ENCODE measurements at regions not wholly inside any gene's neighbourhood (a gene's known extent, or its start where the extent isn't known, plus 50 kb on each side); places are given as distances from the start of the nearest gene placed in this dataset.
"Not testable (repeated sequence)": the region's sequence is repeated elsewhere in the genome, so short reads cannot be mapped to it uniquely, and the experiment has no call there.

DNA sequence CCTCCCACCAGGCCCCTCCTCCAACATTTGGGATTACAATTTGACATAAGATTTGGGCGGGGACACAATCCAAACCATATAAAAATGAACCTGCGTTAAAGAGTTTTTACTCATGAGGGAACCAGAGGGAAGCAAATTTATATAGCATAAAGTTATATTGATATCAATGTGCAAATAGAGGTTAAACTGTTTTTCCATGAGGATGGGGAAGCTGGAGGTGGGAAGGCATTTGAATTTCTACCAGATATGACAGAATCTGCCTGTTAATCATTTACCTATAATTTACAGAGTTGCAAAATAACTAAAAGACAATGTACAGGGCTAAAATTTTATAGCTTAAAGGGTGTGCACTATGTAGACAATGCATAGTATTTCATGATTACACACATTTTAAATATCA is 322.0 kb upstream of the FKBP1C start:
- DNase-seq = no peak

DNA sequence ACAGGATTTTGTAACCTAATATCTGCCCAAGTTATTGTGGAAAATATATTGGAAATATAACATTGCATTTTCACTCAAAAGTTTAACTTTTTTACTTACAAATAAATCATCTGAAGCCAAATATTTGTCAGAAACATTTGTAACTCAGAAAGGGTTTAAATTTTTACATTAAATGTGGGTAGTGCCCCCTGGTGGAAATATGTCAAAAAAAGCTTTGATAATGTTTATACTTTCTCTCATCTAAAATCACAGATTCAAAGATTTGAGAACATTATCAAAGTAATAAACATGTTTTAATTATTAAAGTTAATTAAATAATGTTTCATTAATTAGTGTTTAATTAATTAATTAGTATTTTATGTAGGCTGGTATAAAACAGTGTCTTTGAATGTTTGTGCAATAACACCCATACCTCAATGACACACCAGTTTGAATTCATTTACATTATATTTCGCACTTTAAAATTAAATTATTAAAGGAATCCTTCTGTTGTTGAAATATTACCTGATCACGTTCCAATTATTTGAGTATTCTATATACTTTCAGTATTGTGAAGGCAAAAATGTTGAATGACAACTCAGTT is 320.1 kb upstream of the FKBP1C start:
- DNase-seq = peak; percentile 23 to 47

DNA sequence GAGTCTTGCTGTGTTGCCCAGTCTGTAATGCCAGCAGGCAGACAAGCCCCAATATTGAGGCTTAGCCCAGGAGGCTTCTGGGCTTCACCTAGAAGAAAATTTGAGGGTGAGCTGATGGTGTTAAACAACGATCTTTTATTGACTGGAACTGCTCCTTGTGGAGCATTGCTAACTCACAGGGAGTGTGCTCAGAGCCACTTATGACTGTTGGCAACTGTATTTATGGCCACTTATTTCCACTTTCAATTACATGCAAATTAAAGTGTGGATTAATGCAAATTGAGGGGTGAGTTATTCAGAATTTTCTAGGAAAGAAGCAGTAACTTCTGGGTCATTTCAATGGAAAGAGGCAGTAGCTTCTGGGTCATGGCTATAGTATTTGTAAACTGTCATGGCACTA is 317.2 kb upstream of the FKBP1C start:
- no peak for DNase-seq

DNA sequence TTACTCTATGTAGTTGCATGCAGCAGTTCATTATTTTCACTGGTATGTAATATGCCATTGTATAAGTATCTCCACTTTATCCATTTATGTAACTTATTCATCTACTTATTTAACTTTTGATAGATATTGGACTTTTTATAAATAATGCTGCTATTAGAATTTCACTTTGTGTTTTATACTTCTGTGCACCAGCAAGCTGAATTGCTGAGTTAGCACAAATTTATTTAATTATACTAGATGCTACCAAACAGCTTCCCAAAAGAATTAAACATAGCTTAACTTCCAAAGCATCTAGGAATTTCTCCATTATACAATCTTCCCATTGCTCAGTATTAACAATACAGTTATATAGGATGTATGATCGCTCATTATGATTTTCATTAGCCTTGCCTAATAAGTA is 308.0 kb upstream of the FKBP1C start:
- DNase-seq = no peak

DNA sequence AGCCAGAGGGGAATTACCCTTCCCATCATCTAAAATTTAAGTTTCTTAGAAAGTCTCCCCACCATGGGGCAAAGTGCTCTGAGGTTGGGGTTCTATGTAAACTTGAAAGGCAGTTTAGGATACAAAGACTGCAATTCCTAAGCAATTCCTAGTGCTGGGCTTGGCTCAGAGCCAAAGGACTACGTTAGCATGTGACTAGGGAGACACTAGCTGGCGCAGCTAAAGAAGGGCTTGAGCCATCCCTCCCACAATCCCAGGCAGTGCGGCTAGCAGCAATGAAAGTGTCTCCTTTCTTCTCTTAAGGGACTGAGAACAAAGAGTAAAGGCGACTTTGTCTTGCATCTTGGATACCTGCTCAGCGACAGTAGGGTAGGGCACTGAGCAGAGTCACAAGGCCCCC is 306.6 kb upstream of the FKBP1C start:
- no peak for DNase-seq

DNA sequence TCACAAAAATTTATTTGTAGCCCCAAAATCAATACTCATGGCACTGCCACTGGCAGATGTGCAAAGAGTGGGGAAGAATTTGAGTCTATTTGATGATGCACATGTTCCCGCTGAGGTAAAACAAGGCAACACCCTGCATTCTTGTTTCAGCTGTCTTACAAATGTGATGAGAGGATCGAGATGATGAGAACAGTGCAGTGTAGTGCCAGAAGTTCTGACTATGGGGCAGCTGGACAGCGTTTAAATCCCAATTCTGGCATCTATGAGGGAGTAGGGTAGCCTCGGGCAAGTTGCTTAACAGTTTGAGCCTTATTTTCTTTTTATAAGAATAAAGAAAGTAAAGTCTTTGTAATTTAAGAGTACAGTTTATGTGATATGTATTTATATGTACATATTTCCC is 296.7 kb upstream of the FKBP1C start:
- no peak for DNase-seq

DNA sequence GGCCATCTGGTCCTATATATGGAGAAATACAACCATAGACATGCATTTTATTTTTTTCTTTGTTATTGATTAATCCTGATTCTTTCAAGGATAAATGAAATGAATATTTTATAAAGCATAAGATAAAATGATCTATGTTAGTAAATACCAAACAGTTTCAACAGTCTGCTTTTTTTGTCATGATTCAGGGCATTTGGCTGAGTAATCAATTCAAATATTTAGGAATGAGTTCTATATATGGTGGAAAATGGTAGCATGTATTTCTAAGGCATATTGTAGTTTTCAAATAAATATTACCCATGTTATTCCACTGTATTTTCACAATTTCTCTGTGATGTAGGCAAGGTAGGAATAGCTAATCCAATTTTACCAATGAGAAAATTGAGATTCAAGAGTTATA is 287.5 kb upstream of the FKBP1C start:
- no peak for DNase-seq

DNA sequence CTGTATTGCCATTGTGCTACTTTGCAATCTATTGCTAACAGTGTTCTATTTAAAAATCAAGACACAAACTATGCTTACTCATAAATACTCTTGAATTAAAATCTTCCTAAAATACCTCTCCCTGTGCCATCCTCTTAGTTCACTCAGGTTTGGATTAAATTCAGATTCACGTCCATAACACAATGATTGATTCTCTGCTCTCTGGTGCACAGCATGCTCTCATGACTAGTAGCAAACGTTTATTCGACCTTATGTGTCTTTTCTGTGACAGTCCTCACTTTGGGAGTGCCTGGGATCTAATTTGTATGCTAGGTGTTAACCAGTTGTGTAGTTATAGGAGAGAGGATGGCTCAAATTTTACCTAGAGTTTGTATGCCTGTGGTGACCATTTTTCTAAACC is 270.4 kb upstream of the FKBP1C start:
- DNase-seq = peak in 1 of 2 experiments; percentile 12

DNA sequence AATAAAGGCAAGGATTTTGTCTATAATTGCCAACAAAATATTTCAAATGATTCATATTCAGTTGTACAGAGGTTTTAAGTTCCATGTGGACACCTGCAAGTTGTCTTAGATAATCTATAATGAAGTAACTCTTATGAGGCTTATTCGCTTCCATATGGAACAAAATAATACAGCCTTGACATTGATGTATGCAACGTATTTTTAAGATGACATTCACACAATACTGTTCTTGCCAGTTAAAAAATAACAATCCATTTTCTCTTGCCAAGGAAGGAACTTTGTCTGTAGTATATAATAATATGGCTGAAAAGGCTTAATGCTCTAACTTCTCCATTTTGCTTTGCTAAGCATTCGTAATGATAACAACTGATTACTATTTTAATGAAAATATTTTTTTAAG is 269.3 kb upstream of the FKBP1C start:
- no peak for DNase-seq

DNA sequence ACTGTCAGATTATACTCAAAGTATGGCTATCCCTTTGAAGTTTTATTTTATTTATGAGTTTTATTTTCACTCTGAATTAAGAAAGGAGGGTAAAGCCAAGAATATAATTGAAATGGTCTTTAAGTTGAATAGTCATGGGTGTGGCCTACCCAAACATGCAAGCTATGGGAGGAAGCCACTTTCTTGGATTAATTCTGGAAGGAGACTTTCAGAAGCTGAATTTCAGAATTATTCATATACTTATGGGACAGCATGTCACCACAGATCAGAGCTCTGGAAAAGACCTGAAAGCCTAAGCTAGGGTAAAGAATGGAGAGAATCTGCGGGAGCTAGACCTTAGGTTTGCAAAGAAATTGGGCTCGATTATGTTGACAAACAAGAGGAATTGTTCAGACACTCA is 242.4 kb upstream of the FKBP1C start:
- no peak for DNase-seq

DNA sequence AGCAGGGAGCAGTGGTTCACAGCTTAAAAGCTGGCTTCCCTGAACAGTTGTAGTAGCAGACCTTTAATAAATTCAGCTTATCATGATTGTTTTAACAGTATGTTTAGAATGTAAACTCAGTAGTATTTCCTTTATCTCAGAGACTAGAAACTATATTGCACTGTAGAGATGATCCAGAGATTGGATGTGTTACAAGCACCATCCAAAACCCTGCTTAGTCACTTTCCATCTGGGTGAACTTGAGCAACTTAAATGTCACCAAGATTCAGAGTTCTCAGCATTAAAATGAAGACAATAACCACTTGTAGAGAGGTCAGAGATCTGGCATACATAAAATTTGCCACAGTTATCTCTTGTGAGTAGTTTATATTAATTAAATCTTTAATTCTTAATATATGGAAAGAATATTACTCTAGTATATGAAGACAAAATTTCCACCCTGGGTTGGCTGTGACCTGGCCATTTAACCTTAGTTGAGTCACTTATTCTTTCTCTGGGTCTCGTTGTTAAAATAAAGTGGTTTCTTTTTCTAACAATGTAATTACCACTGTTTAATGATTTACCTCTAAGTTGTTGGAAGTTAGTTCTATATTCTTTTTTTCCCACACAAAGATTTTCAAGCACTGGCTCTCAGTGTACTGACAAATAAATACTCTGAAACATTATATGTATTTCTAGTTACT is 239.2 kb upstream of the FKBP1C start:
- no peak for DNase-seq

DNA sequence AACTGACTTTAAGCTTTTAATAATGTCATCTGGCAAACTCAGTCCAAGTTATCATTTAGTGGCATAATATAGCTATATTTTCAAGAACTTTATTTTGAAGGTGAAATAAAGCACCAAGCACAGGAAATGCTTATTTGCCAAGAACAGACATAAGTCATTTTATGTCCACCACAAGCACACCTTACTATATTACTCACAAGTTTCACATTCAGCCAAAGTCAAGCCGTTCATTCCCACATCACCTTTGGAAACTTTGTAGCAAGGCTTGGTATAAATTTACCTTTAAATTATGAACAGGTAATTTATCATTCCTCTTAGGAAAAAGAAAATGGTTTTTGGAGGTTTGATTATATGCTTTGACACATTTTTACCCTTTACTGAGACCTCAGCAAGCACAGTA is 236.8 kb upstream of the FKBP1C start:
- no peak for DNase-seq

DNA sequence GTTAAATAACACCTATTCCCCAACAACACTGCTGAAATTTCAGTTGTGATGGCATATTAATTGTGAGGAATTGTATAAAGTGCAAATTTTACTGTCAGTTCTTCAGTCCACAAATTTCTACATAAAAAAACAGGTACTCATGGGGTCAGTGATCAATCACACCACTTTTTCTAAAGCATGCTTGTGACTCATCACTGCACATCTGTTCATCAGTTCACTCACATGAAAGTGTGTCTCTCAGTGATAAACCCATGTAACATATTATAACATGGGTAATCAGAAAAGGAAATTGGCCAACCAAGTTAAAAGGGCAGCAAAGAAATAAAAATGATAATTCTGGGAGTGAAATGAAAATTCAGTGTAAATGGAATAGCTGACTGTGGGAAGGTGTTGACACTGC is 234.7 kb upstream of the FKBP1C start:
- DNase-seq = no peak

DNA sequence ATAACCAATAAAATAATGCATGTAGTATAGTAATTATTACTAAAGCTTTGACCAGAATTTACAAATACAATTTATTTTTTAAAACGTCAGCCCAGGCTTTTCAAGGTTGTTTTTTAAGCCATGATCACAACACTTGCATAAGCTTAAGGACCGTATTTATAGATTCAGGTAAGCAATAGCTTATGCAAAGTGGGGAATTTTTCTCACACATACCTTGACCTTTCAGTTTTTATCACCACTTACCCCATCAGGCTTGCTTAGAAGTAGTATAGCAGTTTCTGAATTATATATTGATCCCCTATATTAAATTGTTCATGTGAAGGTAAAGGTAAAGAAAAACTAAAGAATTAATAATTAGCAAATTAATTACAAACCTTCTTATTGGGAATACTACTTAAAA is 232.3 kb upstream of the FKBP1C start:
- DNase-seq = no peak

DNA sequence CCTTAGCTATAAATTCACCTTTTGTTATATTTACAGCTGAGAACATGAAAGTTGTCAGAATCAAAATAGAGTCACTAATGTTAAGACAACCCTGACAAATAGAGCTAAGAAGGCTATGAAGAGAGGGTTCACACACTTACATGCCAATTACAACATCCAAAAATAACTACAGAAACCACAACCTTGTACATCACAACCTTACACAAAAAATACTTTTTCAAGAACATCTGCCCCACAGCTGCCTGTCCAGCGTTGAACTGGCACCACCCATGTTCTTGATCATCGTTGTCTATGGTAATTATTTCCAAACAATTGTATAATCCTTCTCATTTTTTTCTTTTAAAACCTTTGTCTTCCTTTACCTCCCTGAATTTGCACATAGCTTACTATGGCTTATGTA is 231.2 kb upstream of the FKBP1C start:
- DNase-seq = no peak

DNA sequence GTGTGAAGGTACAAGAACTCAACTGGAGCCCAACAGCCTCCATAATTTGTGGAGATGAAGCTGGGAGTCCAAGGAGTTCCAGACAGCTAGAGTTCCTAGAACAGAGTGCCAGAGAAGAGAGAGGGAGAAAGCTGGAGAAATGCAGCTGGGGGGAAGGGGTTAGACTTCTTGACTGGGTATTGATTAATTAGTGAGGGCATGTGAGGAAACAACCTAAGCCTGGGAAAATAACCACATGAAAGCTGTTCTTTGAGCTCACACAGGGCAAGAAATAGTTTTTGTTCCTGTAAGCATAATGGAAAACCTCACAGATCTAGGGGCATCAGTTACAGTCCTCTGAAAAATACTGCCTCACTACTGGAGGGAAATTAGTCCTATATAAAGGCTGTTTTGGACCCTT is 230.5 kb upstream of the FKBP1C start:
- DNase-seq = no peak

DNA sequence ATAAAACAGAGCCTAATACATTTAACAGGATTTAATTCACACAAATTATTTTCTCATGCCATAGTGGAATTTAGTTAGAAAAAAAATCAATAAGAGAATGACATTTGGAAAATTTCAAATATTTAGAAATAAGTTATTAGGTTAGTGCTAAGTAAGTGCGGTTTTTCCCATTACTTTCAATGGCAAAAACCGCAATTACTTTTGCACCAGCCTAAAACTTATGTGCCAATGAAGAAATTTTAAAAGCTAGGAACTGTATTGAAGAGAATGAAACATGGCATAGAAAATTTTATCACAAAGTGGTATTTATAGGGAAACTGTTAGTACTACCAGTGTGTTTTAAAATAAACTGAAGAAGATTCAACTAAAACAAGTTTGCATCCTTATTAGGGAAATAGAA is 228.3 kb upstream of the FKBP1C start:
- no peak for DNase-seq

DNA sequence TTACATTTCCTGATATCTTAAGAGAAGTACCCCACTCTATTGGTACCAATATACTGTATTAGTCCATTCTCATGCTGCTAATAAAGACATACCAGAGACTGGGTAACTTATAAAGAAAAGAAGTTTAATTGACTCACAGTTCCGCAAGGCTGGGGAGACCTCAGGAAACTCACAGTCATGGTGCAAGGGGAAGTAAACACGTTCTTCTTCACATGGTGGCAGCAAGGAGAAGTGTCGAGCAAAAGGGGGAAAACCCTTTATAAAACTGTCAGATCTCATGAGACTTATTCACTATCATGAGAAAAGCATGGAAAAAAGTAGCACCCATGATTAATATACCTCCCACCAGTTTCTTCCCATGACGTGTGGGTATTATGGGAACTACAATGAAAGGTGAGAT is 219.6 kb upstream of the FKBP1C start:
- not testable (repeated sequence) for DNase-seq

DNA sequence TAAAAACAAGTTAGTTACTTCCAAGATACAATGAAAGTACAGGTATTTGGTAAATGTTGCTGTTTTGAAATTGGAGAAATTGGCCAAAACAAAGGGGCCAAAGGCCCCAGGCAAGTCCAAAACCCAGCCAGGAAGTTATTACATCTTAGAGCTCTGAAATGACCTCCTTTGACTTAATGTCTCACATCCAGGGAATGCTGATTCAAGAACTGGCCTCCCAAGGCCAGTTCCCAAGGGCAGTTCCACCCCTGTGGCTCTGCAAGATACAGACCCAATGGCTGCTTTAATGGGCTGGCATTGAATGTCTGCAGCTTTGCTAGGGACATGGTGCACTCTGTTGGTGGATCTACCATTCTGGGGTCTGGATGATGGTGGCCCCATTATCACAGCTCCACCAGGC is 217.3 kb upstream of the FKBP1C start:
- no peak for DNase-seq

DNA sequence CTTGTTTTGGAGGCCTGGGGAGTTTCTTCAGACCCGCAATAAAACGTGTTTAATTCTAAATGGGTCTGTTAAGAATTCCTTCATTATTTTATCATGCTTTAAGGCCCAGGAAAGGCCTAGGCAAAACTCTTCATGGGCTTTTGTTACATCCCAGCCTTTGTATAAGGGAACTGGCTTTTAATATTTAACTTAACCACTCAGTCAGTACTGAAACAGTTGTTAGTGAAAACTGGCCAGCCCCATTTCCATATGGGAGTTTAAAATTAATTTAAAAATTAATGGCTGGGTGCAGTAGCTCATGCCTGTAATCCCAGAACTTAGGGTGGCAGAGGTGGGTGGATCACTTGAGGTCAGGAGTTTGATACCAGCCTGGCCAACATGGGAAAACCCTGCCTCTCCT is 213.2 kb upstream of the FKBP1C start:
- DNase-seq = no peak

DNA sequence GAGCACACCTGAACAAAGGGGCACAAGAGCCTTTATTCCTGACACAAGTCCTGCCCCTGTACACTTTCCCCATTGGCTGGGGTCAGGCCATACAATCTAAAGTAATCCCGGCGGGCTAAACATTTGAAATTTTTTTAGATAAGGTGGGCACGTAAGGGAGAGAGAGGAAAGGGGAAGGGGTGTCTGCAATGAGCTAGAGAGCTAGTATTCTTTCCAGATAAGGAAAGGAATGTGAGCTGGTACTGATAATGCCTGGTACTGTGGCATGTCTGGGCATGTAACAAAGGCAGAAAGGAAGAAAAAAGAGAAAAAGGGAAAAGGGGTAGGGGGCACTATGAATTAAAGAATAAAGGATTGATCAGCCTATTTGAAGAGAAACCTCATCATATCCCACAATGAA is 212.0 kb upstream of the FKBP1C start:
- not testable (repeated sequence) for DNase-seq

DNA sequence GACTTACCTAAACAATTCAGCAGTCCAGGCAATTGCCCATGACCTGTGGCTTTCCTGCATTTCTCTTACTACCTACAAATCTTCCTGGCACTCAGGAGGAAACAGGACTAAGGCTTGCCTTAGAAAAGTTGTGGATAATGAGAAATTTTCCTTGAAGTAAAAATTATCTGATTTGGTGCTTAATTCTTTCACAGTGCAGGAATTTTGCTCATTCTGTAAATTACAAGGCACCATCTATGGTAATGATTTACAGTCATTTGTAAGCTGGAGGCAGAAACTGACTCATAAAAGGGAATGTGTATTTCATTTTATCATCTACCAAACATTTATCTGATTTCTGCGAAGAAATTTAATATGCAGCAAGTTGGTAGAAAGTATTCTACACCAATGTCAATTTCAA is 211.5 kb upstream of the FKBP1C start:
- no peak for DNase-seq

DNA sequence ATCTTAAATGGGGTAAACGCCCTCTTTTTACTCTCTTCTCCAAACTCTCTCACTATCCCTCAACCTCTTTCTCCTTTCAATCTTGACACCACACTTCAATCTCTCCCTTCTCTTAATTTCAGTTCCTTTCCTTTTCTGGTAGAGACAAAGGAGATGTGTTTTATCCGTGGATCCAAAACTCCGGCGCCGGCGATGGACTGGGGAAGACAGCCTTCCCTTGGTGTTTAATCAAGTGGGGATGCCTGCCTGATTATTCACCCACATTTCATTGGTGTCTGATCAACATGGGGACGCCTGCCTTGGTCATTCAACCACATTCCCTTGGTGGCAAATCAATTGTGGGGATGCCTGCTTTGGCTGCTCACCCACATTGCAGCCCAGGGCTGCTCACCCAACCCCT is 205.3 kb upstream of the FKBP1C start:
- not testable (repeated sequence) for DNase-seq

DNA sequence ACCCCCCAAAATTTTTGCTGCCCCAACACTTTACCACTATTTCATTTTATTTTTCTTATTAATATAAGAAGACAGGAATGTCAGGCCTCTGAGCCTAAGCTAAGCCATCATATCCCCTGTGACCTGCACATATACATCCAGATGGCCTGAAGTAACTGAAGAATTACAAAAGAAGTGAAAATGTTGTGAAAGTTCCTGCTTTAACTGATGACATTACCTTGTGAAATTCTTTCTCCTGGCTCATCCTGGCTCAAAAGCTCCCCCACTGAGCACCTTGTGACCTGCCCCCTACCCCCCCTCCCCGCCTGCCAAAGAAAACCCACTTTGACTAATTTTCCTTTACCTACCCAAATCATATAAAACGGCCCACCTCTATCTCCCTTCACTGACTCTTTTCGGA is 200.3 kb upstream of the FKBP1C start:
- DNase-seq = not testable (repeated sequence)

DNA sequence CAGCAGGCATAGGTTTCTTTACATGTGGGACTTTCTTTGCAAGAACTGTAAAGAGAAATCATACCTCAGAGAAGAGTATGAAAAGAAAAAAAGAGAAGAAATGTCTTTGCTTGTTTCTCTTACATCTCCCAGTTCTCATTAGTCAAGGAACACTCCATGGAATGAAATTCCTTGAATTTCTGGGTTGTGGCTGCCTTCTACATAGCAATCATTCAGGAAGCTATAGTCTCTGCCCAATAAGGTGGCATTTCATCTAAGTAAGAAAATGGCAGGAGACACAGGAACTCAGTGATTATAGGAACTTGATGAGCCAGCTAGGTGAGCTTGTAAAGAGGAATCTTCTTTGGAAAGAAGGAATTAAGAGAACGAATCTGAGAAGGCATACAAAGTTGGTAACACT is 197.0 kb upstream of the FKBP1C start:
- DNase-seq = no peak

Measured in NCI-H2081 (cell line).